ENCODE measurements at regions not wholly inside any gene's neighbourhood (a gene's known extent, or its start where the extent isn't known, plus 50 kb on each side); places are given as distances from the start of the nearest gene placed in this dataset.
"Not testable (repeated sequence)": the region's sequence is repeated elsewhere in the genome, so short reads cannot be mapped to it uniquely, and the experiment has no call there.

DNA sequence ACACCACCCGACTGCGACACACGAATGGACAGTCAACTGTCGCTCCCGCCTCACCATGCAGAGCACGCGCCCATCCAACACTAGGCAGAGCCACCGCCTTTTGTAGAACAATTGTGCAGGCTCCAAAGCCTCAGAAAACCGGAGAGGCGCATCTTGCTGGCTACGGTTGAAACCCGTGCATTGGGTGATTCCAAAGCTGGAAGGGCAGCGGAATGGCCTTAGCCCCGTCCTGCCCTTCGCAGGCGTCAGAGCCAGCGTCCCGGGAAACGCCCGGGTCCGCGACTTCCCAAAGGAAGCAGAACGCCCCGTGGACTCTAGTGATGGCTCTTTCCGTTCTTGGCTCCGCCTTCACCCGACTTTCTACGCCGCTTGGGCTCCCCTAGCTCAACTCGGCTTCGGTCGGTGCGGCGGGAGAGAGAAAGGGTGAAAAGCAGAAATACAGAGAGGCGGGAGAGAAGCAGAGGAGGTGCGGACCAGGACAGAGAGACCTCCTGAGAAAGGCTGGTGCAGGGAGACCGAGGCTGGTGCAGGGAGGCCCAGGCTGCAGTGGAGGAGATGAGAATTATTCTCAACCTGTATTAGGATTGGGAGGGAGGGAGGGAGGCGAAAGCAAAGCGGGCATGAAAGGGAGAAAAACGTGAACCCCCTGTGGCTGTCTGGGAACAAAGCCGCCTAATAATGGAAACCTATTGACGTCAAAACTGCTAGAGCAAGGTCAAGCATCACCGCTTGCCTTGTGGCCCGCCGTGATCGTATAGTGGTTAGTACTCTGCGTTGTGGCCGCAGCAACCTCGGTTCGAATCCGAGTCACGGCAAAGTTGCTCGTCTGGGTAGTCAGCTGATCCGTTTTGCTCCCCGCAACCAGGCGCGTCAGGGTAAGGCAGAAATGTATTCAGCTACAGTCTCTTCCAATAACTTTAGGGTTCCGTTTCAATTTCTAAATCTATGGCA is 99.5 kb downstream of the PRKAB2 start:
- DNase-seq (ENCODE audit: low read depth), result no peak
- H3K4me3 ChIP-seq (ENCODE audit: low read depth, low read length), result peak overlapping the region; percentile 34

DNA sequence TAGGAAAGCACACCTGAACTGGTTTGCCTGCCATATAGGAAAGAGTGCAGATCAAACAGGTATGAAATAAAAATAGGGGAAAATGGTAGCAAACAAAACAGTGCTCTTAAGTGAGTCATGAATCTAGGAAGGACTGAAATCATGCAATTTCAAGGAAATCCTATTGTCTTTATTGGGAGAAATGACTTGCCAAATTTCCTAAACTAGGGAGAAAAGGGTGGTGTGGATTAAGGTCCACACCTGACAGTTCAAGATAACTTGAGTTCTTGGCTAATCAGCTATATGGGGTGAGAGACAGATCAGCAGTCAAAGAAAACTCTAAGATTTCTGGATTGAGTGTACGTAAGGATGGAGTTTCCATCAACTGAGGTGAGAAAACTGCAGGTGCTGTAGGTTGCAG is 101.1 kb downstream of the PRKAB2 start:
- DNase-seq (ENCODE audit: low read depth), result no peak
- H3K4me3 ChIP-seq (ENCODE audit: low read depth, low read length), result no peak overlapping the region

DNA sequence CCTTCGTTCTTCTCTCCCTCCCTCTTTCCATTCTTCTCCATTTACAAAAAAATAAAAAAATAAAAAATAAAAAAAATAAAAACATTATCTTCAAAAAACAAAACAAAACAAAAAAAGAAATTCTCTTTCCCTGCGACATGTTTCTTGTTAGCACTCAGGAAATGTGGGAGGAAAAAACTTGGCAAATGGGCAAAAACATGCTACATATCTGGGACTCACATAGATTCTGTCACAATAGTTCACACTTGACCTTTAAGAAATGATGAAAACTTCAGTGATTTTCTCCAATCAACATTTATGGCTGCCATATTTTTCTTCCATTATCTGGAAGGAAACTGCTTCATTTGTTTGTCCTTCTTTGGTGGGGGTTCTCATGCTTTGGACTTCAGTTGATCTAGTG is 109.3 kb downstream of the PRKAB2 start:
- no peak overlapping the region for H3K4me3 ChIP-seq (ENCODE audit: low read depth, low read length)
- no peak for DNase-seq (ENCODE audit: low read depth)

DNA sequence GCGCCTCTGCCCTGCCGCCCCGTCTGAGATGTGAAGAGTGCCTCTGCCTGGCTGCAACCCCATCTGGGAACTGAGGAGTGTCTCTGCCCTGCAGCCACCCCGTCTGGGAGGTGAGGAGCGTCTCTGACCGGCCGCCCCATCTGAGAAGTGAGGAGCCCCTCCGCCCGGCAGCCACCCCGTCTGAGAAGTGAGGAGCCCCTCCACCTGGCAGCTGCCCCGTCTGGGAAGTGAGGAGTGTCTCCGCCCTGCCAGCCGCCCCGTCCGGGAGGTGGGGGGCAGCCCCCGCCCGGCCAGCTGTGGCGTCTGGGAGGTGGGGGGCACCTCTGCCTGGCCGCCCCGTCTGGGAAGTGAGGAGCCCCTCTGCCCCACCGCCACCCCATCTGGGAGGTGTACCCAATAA is 110.4 kb downstream of the PRKAB2 start:
- DNase-seq (ENCODE audit: low read depth); H3K4me3 ChIP-seq (ENCODE audit: low read depth, low read length): not testable (repeated sequence)

DNA sequence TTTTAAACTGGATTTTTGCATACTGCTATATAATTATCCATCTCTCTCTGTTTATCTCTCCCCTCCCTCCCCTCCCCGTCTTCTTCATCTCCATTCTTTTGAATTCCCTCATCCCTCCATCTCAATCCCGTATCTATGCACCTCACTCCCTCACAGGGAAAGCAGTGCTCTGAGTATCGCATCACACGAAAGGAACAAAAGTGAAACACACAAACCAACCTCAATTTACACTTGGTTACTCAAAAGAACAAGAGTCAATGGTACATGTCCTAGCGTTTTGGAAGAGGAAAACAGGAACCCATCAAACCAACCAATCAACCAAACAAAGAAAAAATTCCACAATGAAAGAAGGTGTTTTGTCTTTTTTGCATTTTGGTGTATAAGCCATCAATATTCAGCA is 115.1 kb downstream of the NBPF12 start:
- no peak overlapping the region for H3K4me3 ChIP-seq (ENCODE audit: low read depth, low read length)
- no peak for DNase-seq (ENCODE audit: low read depth)

DNA sequence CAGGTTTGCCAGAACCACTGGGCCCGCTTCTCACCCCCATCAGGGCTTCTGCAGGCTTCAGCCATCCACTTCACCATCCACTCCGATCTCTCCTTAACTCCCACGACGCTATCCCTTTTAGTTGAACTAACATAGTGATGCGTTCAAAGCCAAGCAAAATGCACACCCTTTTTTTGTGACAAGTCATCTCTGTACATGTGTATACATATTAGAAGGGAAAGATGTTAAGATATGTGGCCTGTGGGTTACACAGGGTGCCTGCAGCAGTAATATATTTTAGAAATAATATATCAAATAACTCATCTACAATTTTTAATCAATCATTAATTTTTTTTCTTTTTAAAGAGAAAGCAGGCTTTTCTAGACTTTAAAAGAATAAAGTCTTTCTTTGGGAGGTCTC is 114.6 kb downstream of the NBPF12 start:
- no peak for DNase-seq (ENCODE audit: low read depth)
- no peak overlapping the region for H3K4me3 ChIP-seq (ENCODE audit: low read depth, low read length)

DNA sequence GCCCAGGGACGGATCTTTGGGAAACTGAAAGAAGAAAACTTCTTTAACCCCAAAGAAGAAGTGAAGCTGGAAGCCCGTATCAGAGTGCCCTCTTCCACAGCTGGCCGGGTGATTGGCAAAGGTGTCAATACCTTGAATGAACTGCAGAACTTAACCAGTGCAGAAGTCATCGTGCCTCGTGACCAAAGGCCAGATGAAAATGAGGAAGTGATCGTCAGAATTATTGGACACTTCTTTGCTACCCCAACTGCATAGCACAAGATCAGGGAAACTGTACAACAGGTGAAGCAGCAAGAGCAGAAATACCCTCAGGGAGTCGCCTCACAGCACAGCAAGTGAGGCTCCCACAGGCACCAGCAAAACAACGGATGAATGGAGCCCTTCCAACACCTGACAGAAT is 114.0 kb downstream of the NBPF12 start:
- H3K4me3 ChIP-seq (ENCODE audit: low read depth, low read length), result no peak overlapping the region
- DNase-seq (ENCODE audit: low read depth), result no peak

DNA sequence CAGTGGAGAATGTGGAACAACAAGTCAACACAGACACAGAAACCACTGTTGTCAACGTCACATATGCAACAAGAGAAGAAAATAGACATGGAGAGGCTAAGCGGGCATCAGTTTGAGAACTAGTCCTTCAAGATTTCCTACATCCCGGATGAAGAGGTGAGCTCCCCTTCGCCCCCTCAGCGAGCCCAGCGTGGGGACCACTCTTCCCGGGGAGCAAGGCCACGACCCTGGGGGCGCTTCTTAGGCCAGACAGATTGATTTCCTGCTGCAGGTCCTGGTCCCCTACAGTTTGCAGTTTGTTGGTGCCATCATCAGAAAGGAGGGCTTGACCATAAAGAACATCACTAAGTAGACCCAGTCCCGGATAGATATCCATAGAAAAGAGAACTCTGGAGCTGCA is 113.0 kb downstream of the NBPF12 start:
- no peak for DNase-seq (ENCODE audit: low read depth)
- no peak overlapping the region for H3K4me3 ChIP-seq (ENCODE audit: low read depth, low read length)

DNA sequence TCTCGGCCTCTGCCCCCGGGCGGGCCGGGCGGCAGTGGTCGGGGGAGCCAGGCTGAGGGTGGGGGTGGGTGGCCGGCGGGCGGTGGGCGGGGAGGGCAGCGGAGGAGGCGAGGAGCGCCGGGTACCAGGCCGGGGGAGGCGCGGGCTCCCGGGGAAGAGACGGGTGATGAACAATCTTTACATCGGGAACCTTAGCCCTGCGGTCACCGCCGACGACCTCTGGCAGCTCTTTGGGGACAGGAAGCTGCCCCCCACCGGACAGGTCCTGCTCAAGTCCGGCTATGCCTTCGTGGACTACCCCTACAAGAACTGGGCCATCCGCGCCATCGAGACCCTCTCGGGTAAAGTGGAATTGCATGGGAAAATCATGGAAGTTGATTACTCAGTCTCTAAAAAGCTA is 112.5 kb downstream of the NBPF12 start:
- no peak overlapping the region for H3K4me3 ChIP-seq (ENCODE audit: low read depth, low read length)

DNA sequence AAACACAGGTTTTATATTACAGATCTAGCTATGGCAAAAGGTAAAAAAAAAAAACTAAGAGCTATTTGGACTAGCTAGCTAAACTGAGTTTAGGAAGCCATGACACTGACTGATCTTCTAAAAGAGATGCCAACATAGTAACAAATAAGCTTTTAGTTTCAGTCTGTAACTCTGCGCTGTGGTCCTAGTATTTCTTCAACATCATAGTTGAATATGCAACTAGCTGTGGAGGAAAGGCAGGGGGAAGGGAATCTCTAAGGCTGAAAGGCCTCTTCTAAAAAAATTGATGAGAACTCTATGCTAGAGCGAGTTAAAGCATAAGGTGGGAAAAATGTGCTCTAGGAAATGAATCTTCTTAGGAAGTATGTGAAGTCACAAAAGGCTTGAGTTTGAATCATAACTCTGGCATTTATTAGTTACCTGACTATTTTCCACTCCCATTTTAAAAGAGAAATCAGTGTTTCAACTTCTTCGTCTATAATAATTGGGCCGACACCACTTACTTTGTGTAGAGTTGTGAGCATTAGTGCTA is 108.8 kb downstream of the NBPF12 start:
- H3K4me3 ChIP-seq (ENCODE audit: low read depth, low read length); DNase-seq (ENCODE audit: low read depth): not testable (repeated sequence)

More for the DNA sequence above, 112.5 kb downstream of the NBPF12 start:
- DNase-seq (ENCODE audit: low read depth), result no peak

DNA sequence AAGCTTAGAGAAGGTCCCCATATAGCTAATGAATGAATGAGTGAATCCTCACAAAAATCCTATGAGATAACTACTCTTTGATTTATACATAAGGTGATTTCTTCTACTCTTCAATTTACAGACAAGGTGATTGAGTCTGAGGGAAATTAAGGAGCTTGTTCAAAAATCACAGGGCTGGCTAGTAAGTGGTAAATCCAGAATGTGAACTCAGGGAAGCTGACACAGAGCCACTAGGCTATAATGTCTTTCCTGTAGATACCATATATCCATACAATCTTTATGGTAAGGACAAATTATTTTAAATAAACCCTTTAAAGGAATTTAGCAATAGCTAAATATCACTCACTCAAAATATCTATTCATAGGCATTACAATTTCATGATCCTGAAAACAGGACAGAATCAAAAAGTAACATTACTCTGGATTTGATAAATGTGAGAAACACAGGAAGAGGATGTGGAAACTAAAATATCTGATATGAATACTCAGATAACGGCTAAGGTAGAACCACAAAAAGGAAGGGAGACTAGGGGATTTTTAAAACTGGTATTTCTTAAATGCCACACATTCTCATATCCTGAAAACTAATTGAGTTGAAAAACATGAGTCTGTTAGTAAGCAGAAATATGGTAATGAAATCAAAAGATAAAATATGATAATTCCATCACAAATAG is 108.2 kb downstream of the NBPF12 start:
- no peak overlapping the region for H3K4me3 ChIP-seq (ENCODE audit: low read depth, low read length)
- DNase-seq (ENCODE audit: low read depth), result no peak

All from skeletal muscle cell (primary cell).